ENCODE measurements at regions not wholly inside any gene's neighbourhood (a gene's known extent, or its start where the extent isn't known, plus 50 kb on each side); places are given as distances from the start of the nearest gene placed in this dataset.

- no peaks in the 10 kb centered on the region for H3K4me1 ChIP-seq (replicated peaks in 1 of 2)
- TF ChIP-seq POLR2A (IDR thresholded peaks at IDR 0.05), result no peak
- no peak for TF ChIP-seq CTCF (IDR thresholded peaks at IDR 0.05)
- H3K9me3 ChIP-seq (replicated peaks in 1 of 3), result no peaks in the 10 kb centered on the region
- WGBS, 4 donors, result 91 to 93% (median 92%) methylated on average over 3 of the region's 3 CpGs; no CpG with 5 or more reads in 1 of the 4 donors
- intact Hi-C loops (cut with DNase I), result no loop called here
- no peak for DNase-seq
- H3K27ac ChIP-seq, result no peak overlapping the region
- H3K36me3 ChIP-seq (replicated peaks in 1 of 2), result no peaks in the 10 kb centered on the region
- H3K27me3 ChIP-seq, result no peaks in the 10 kb centered on the region
- H3K4me3 ChIP-seq, result no peak overlapping the region
Measured at GRCh38 chr18:75518007-75518406, 90.5 kb upstream of the SMIM21 start.

GRCh38 chr18:75517286-75517685 lies 89.8 kb upstream of the SMIM21 start:
- H3K4me1 ChIP-seq (replicated peaks in 1 of 2), result no peaks in the 10 kb centered on the region
- no peak overlapping the region for H3K4me3 ChIP-seq
- 73 to 88% (median 82%) methylated on average over 3 of the region's 3 CpGs for WGBS, 4 donors
- intact Hi-C loops (cut with DNase I), result no loop called here
- no peaks in the 10 kb centered on the region for H3K27me3 ChIP-seq
- H3K9me3 ChIP-seq (replicated peaks in 1 of 3), result no peaks in the 10 kb centered on the region
- TF ChIP-seq POLR2A (IDR thresholded peaks at IDR 0.05) (no peak), CTCF (IDR thresholded peaks at IDR 0.05) (no peak)
- H3K36me3 ChIP-seq (replicated peaks in 1 of 2), result no peaks in the 10 kb centered on the region
- no peak overlapping the region for H3K27ac ChIP-seq
- DNase-seq, result no peak

GRCh38 chr18:75507636-75508035 lies 80.1 kb upstream of the SMIM21 start:
- WGBS, 4 donors, result 74 to 84% (median 84%) methylated on average over 4 to 5 of the region's 5 CpGs
- intact Hi-C loops (cut with DNase I), result no loop called here
- no peak for DNase-seq
- Histone ChIP-seq H3K27me3 (no peaks in the 10 kb centered on the region), H3K27ac (no peak overlapping the region), H3K4me1 (replicated peaks in 1 of 2) (no peaks in the 10 kb centered on the region), H3K4me3 (no peak overlapping the region), H3K36me3 (replicated peaks in 1 of 2) (no peaks in the 10 kb centered on the region), H3K9me3 (replicated peaks in 1 of 3) (no peaks in the 10 kb centered on the region)
- TF ChIP-seq CTCF (IDR thresholded peaks at IDR 0.05) (no peak), POLR2A (IDR thresholded peaks at IDR 0.05) (no peak)

- Histone ChIP-seq H3K27ac (no peak overlapping the region), H3K27me3 (no peaks in the 10 kb centered on the region), H3K4me1 (replicated peaks in 1 of 2) (no peaks in the 10 kb centered on the region), H3K9me3 (replicated peaks in 1 of 3) (no peaks in the 10 kb centered on the region), H3K4me3 (no peak overlapping the region), H3K36me3 (replicated peaks in 1 of 2) (no peaks in the 10 kb centered on the region)
- TF ChIP-seq CTCF (IDR thresholded peaks at IDR 0.05), result no peak
- TF ChIP-seq POLR2A (IDR thresholded peaks at IDR 0.05), result no peak
- intact Hi-C loops (cut with DNase I), result no loop called here
- WGBS, 4 donors, result 77 to 88% (median 81%) methylated on average over 7 of the region's 7 CpGs
- DNase-seq, result no peak
Measured at GRCh38 chr18:75506913-75507312, 79.4 kb upstream of the SMIM21 start.

Measured in adrenal gland (tissue), 9 donors.